Fibroblast of skin of left biceps (primary cell): ENCODE measurements at regions not wholly inside any gene's neighbourhood (a gene's known extent, or its start where the extent isn't known, plus 50 kb on each side); places are given as distances from the start of the nearest gene placed in this dataset.
"Not testable (repeated sequence)": the region's sequence is repeated elsewhere in the genome, so short reads cannot be mapped to it uniquely, and the experiment has no call there.

ENCODE experiments used
- DNase-seq, 2 experiments: peaks; one replicate each; pipeline ENCODE4 v3.0.0-alpha.2; 2013; ENCODE audit warnings: low read depth in 2 of 2

DNA sequence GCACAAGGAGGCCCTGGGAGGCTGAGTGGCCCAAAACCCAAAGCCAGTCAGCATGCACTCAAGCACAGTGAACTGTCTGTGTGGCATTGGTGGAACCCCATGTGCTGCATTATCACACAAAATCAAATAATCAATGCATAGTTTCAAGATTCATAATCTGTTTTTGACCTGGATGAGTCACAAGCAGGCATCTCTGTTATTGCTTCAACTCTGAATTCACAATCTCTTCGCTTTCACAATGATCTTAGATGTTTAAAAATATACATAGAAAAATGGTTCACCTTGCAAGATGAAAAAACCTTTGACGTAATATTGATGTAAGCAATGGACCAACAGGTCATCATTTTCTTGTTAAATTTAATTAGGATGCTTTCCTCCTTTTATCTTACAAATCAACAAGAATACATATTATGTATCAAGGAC, 455.4 kb downstream of the IRS2 start:
- DNase-seq, result no peak

DNA sequence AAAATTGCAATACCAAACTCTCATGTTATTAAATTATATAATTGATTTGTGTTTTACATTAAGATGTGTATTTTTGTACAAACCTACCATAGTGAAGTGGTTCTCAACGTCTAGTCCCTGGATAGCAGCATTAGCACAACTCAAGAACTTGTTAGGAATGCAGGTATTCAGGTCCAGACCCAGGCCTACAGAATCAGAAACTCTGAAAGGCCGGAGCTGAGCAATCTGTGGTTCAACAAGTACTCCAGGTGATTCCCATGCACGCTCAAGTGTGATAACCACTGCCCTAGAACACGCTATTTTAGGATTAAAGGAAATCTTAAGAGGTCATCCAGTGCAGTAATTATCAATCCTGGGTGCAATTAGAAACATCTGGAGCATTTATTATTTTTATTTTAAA, 456.3 kb downstream of the IRS2 start:
- DNase-seq, result no peak

DNA sequence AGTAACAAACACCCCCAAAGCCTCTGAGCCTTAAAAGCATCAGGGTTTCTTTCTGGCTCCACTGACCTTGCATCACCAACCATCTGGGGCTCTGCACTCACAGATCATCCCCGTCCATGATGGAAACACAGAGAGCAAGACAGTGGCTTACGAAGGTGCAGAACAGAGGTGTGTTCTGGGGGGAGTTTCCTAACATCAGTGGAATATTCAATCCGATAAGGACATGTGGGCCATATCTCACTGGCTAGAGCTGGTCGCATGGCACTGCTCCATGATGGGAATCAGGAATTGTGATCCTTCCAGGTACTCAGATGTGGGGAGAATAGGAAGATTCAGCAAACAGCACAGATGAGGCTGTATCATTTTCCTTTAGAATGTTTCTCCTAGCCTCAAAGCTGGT, 457.2 kb downstream of the IRS2 start:
- no peak for DNase-seq

DNA sequence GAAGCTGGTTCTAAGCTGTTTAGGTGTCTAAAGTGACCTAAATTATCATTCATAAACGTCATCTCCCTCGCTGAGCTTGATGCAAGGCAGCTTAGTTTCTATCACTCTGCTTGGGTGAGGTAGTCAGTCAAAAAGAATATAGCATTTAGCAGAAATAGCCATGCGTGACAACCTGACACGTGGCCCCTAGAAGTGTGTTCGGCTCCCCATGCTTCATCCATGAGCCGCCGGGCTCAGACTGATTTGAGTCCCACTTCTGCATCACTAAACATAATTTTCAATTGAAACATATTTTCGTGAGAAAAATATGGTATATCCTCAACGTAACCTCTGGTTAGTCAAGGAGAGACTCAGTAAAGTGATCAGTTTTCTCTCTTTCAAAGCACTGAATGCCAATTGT, 459.8 kb downstream of the IRS2 start:
- DNase-seq, result no peak

DNA sequence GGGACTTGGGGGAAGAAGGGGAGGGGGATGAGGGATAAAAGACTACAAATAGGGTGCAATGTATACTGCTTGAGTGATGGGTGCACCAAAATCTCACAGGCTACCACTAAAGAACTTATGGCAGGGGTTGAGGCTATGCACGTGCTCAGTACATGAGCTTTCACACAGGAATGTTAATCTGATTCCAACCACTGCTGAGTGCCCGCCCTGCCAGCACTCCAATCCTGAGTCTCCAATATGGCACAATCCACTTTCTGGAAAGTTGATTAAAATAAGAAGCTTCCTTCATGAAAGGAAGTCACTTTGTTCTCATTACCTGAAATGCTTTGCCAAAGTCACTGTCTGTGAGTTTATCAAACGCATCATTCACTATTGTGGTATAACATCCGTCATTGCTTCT, 463.0 kb downstream of the IRS2 start:
- no peak for DNase-seq

DNA sequence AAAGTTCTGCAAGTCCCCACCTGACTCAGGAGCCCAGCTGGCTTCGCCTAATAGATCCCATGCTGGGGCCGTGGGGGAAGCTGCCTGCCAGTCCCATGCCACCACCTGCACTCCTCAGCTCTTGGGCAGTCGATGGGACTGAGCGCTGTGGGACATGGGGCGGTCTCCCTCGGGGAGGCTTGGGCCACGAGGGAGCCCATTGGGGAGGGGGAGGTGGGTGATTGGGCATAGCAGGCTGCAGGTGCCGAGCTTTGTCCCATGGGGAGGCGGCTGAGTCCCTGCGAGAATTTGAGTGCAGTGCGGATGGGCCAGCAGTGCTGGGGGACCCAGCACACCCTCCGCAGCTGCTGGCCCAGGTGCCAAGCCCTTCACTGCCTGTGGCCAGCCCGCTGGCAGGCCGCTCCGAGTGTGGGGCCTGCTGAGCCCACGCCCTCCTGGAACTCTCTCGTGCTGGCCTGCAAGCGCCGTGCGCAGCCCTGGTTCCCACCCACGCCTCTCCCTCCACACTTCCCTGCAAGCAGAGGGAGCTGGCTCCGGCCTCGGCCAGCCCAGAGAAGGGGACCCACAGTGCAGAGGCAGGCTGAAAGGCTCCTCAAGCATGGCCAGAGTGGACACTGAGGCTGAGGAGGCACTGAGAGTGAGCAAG, 467.3 kb downstream of the IRS2 start:
- no peak for DNase-seq

DNA sequence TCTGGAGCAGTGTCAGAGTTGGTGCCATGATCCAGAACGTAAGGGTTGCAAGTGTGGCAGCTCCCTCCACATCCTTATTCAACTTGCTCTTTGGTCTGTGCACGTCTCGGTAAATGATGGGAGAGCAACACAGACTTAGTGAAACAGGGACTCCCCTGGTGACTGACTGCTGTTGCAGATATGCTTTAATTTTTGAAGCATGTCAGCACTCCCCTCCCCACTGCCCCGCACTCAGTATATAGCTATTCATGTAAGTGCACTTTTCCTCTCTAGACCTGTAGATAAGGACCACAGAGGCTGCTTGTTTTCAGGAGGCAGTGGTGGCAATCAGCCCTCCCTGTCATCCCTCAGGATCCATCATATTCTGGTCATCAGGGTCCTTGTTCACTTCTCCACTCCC, 470.9 kb downstream of the IRS2 start:
- DNase-seq, result no peak

DNA sequence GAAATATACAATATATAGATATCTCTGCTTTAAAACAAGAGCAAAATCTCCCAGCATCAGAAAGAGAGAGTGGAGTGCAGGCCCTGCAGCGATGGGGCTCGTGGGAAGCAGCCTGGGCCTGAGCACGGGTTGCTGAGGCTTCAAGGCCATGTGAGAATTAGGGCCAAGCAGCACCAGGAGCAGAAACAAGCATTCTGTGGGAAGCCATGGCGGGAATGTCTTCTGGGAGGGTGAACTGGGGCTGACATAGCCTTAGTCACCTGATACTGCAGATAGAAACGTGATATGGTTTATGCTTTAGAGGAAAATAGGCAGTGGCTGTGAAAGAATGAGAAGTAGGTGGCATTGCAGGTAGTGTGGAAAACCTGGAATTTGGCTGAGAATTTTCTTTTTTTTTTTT, 472.3 kb downstream of the IRS2 start:
- no peak for DNase-seq

DNA sequence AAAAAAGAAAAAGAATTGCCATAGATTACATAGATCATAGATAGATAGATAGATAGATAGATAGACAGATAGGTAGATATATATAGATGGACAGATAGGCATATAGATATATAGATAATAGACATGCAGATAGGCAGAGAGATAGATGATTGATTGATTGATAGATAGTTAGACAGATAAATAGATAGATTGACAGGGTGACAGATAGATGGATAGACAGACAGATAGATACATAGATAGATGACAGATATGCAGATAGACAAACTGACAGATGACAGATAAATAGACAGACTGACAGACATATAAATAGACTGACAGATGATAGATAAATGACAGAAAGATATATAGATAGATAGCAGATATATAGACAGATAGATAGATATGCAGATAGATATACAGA, 474.0 kb downstream of the IRS2 start:
- no peak for DNase-seq

DNA sequence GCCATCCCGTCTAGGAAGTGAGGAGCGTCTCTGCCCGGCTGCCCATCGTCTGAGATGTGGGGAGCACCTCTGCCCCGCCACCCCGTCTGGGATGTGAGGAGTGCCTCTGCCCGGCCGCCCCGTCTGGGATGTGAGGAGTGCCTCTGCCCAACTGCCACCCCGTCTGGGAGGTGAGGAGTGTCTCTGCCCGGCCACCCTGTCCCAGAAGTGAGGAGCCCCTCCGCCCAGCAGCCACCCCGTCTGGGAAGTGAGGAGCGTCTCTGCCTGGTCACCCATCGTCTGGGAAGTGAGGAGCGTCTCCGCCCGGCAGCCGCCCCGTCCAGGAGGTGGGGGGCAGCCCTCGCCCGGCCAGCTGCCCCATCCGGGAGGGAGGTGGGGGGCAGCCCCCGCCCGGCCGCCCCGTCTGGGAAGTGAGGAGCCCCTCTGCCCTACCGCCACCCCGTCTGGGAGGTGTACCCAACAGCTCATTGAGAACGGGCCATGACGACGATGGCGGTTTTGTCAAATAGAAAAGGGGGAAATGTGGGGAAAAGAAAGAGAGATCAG, 474.9 kb downstream of the IRS2 start:
- not testable (repeated sequence) for DNase-seq

DNA sequence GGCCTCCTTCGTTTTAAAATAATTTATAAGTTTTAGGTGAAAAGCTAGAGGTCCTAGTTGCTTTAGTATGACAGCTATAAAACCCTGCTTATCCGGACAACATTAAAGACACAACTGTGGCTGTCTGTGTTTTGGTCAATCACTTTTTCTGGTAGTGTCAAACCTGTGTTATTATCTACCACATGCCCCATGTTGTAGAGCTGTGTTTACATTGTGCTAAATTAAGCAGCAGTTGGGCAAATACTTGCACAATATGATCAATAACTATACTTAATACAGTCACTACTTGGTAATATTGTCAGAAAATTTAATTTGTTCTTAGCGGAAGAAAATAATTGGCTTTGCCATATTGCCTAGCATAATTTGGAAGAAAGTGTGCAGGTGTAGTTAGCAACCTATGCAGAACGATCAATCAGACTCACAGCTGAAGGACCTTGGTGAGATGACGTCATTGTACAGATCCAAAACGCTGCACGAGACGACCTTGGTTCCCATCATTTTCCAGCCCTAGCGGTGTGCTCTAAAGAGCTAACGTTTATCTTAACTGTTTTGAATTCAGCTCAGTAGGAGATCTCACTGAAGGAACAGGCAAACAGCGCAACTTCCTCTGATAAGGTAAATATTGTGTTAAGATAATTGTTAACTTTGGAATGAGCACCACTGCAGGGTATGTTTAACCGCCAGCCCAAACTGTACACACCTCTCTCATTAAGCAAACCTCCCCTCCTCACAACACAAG, 476.6 kb downstream of the IRS2 start:
- no peak for DNase-seq

DNA sequence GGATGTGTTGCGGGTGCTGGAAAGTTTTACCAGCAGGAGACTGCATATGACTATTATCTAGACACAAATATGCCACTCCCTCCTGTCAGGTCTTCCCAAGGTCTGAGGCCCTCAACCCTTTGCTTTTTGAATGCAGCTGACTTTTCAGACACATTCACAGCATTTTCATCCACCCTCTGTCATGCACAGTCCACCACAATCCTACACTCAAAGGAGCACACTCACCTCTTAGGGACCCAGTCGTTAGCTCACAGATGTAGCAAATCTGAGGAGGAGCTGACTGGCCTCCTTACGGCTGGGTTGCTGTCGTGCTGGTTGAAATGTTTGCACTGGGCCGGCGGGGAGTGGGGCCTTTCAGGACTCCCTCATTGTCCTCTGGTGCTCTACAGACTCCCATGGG, 479.4 kb downstream of the IRS2 start:
- DNase-seq, result no peak

DNA sequence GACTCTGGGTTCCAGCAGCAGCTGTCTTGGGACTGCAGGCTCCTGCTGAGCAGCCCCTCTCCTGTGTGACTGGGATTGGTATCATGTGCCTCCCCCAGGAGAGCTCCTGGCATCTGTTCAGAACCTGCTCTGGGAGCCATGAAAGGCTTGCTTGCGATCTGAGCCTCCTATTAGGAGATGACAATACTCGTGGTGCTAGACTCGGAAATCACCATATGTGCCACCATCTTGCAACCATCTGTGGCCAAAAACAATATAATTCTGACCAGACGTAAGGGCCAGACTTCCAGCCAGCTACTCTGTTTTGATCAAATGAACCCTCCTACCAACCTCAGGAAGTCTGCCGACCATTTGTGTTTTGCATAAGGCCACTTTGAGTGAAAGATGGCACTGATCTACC, 484.7 kb downstream of the IRS2 start:
- no peak for DNase-seq

DNA sequence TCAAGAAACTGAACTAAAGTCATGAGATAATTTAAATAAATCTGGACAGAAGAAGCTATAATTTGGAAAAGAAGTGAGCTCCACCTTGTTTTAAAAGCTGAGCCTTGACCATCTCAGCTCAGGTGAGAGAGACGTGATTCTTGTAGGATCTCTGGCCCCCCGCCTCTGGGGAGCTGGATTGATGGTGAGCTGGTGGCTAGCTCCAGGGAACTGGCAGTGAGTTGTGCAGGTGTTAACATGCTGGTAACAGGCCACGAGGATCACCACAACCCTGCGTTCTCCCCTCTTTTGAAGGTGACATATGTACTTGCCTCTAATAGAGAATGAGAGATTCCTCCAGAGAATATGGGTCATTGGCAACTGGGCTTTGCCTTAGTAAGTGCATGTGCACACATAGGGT, 485.1 kb downstream of the IRS2 start:
- no peak for DNase-seq

DNA sequence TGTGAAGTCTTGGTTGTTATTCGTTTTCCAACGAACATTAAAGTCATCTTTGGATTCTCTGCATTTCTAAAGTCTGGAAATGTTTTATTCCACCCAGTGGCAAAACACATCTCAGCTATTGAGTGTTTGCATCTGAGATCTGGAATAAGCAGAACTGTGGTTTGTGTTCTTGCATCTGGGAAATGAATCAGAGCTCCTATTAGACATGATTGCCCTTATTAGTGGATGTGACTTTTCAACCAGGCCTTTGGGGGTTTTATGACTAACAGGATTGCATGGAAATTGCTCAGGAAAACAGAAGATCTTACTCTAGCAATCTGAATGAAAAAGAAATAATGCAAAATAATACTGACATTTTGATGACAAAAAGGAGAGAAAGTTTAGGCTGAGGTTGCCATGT, 488.8 kb downstream of the IRS2 start:
- DNase-seq, result peak; percentile 89 to 92

DNA sequence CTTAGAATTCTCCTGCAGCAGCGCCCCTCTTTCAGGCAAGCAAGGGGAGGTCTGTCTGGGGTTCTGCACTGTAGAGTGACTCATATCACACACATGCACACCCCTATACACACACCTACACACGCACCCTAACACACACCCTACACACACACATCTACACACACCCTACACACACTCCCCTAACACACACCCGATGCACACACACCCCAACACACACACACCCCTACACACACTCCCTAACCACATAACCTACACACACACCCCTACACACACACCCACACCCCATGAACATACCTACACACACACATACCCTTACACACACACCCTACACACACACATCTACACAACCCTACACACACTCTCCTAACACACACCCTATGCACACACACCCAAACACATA, 493.2 kb downstream of the IRS2 start:
- DNase-seq, result no peak

DNA sequence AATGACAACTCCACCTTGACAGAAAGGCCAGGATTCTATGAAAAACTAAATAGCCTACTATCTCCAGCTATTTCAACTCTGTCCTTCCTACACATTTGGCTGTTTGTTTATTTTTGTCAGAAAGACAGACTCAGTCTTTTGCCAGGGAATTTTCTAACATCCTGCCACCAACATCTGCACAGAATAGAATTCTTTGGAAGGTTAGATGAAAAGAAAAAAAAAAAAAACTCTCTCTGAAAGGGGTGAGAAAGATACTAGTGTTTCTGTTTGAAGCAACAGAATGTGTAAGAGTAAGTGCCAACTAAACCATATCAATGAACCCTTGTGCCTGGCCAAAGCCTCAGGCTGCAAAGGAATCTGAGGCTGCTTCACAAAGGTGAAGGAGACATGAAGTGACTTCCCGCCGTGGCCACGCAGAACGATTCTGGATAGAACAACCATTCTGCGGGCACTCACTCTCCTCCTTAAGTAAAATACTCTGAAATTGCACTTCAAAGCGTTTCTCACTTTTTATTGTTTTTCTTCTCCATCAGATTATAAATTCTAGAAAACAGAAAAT, 498.2 kb downstream of the IRS2 start:
- DNase-seq, result no peak

DNA sequence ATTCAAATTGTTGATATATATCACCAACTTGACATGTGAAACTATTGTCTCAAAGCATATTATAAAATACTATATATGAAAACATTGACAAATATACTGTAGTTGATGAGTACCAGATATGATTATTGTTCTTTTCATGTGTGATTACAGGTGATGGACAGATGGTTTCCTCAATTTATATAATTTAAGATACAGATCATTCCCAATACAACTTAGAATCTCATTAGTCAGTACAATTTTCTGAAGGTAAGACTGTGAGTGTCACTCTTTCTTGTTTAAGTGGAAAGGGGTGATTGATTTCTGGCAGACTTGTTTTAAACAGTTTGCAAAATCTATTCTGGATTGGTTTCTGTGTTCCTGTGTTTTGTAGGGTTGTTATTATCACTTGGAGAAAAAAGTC, 498.8 kb downstream of the IRS2 start:
- DNase-seq, result no peak

DNA sequence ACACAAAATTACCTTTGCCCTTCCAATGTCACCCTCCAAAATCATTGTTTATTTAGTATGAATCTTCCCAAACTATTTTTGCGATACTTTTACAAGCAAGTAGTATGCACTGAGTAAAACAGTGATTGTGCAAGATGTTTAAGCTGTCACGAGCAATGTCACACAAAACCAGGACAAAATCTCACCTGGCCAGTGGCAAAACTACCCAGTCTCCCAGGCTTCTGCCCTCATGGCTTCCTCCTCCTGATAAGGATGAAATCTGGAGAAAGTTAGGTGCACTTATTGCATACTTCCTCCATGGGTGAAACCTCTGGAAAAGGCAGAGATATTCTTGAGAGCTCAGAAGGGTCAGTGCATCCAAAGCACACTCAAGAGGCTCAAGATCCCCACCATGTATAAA, 500.8 kb downstream of the IRS2 start:
- DNase-seq, result no peak

DNA sequence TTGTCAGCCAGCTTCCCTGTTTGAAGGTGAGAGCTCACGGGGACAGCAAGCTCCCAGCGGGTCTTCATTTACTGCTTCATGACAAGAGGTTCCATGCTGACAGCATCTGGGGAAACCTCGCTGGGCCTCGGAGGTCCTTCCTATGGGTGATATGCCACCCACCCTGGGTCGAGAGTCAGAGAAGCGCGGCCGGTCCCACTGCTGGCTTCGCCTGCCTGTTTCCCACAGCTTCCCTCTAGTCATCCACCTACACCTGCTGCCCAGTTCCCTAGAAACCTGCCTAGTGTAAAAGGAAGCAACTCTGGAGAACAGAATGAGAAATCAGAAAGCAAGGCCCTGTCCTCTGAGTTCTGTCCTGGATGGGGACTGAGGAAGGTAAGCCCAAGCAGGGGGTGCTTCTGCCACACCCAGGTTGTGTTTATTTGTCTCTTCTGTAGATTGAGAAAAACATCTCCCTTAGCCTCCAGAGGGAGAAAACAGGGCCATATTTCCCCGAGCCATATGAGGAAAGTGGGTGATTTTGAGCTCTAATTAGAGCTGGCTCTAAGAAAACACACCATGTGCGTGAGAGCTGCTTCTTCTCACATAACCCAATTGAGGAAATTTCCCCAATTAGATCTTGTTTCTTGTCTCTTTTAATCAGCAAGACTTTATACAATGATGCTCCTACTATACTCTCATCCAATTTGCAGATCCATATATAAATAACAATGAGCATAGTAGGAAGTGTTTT, 504.3 kb downstream of the IRS2 start:
- DNase-seq, result no peak

DNA sequence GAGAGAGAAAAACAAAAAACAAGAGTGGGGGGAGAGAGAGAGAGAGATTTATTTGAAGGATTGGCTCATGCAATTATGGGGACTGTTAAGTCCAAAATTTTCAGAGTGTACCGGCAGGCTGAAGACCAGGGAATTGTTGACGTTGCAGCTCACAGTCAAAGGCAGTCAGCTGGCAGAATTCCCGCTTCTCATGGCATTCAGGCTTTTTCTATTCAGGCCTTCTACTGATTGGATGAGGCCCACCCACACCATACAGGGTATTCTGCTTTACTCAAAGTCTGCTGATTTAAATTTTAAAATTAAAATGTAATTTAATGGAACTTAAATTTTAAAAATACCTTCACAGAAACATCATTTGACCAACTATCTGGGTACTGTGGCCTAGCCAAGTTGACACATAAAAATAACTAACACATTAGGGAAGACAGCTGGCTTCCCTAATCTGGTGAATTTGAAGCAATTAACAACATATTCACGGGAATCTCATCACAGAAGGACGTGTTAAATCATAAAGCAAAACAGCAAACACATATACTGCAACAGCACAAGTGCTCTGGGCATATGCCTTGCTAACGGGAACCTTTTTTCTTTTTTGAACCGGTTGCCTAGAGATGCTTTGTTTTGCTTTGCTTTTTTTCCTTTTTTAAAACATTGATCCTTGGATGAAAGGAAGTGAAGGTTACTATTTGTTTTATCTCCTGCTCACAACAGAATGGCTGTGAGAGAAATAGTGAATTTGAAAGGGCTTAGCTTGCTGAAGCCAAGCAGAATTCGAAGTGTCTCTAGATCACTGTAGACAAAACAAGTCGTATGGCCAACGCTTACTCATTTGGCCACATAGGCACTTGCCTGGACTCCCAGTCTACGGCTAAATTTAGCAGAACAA, 505.1 kb downstream of the IRS2 start:
- DNase-seq, result no peak
